ENCODE measurements at regions not wholly inside any gene's neighbourhood (a gene's known extent, or its start where the extent isn't known, plus 50 kb on each side); places are given as distances from the start of the nearest gene placed in this dataset.

DNA sequence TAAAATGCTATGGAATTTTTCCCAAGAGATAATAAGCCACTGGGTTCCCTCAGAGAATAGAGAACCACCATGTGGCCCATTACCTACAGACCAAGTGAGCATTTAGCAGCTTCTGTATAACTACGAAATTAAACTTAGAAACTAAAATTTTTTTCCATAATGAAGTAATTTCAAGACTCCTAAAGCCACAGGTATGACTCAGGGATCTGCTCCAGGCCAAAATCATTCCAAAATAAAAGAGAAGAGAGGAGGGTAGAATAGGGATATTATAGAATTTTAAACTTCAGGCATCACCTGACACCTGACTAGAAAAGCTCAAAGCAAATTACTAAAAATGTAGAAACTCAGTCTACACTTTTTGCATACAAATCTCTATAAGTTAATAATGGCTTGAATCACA is 108.9 kb upstream of the DST start:
- TF ChIP-seq, protein P1, sequence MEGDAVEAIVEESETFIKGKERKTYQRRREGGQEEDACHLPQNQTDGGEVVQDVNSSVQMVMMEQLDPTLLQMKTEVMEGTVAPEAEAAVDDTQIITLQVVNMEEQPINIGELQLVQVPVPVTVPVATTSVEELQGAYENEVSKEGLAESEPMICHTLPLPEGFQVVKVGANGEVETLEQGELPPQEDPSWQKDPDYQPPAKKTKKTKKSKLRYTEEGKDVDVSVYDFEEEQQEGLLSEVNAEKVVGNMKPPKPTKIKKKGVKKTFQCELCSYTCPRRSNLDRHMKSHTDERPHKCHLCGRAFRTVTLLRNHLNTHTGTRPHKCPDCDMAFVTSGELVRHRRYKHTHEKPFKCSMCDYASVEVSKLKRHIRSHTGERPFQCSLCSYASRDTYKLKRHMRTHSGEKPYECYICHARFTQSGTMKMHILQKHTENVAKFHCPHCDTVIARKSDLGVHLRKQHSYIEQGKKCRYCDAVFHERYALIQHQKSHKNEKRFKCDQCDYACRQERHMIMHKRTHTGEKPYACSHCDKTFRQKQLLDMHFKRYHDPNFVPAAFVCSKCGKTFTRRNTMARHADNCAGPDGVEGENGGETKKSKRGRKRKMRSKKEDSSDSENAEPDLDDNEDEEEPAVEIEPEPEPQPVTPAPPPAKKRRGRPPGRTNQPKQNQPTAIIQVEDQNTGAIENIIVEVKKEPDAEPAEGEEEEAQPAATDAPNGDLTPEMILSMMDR (conservative IDR thresholded peaks at IDR 0.05; ENCODE audit: low read depth, low read length), result no peak
- no peak for TF ChIP-seq EZH2 (IDR thresholded peaks at IDR 0.05; ENCODE audit: borderline replicate concordance, low read depth, low read length, poor library complexity, severe bottlenecking)
